NOMO-1 (cell line): ENCODE measurements at regions not wholly inside any gene's neighbourhood (a gene's known extent, or its start where the extent isn't known, plus 50 kb on each side); places are given as distances from the start of the nearest gene placed in this dataset.
A peak's percentile ranks its signal among the peaks of the same experiment; 100 is the strongest.

Source experiments
- DNase-seq, 2 experiments: peaks; one replicate each; lab custom pipeline; 2025; ENCODE audit not compliant: unreplicated experiment in 2 of 2; lab: John Stamatoyannopoulos, UW

DNA sequence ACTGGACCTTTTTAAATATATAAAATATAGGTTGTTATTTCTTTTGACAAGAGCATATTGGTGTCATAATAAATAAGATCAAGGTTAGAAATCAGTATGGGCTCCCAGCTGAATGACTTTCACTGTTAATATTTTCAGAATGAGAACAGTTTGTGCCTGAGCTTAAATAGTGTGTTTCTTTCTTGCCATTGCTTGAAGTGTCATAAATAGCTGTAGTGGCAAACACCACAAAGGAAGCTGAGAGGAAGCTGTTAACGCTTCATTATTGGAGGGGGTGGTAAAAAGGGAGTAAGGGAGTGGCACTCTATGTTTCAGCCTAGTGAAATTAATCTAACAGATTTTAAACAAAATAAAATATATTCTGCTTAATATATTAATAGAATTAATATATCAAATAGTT, 1089.8 kb upstream of the NCAM2 start:
- DNase-seq = no peak

DNA sequence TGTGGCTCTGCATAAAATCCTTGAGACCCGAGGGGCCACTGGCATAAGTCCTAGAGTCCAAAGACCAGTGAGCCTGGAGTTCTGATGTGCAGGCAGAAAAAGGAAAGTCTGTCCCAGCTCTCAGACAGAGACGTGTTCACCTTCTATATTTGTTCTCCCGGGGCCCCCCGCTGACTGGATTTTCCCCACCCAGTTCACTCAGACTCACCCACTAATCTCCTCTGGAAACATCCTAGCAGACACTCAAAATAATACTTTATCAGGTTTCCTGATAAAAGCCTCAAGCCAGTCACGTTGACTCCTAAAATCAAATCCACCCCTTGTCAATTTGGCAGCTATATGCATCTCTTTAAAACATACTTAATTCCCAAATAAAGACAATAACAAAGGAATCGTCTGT, 1084.2 kb upstream of the NCAM2 start:
- no peak for DNase-seq

DNA sequence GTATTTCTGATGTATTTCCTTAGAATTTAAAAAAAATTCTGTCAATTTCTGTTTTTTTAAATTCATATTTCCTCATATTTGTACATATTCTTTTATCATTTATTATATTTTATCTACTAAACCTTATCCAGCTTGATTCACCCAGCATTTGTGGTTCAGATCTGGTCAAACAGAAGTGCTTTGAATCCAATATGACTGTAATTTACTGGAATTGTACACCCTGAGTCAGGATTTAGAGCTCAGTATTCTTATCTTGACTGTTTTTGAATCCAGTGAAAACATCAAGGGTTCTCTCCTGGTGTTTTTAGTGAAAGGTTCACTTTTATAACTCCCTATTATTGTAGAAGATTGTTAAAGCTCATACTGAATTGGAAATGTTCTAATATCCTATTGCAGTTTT, 1077.0 kb upstream of the NCAM2 start:
- DNase-seq = no peak

DNA sequence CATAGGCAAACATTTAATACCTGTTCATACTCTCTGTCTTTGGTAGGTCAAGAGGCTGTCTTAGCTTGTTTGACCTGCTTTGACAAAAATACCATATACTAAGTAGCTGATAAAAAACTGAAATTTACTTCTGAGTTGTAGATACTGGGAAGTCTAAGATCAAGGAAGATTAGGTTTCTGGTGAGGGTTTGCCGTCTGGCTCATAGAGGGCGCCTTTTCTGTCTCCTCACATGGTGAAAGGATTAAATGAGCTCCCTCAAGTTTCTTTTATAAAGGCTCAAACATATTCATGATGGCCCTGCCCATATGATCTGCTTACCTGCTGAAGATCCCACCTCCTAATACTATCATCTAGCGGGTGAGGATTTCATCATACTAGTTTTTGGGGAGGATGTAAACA, 1076.1 kb upstream of the NCAM2 start:
- no peak for DNase-seq

DNA sequence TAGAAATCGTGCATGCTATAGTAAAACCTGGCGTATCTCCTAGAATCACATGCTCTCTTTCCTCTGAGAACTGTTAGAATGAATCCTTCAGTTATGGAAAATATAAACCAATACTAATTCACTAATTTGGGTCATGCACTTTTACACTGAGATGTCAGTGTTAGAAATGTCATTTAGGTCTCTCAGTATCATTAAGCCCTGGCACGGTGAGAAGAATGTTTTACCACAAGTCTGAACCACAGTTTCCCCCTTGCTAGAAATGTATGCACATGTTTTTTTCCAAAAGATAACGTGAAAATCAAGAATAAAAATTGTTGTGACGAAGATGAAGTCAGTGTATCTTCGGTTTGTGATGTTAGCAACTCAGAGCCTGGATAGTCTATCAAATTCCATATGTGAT, 1062.7 kb upstream of the NCAM2 start:
- DNase-seq = no peak

DNA sequence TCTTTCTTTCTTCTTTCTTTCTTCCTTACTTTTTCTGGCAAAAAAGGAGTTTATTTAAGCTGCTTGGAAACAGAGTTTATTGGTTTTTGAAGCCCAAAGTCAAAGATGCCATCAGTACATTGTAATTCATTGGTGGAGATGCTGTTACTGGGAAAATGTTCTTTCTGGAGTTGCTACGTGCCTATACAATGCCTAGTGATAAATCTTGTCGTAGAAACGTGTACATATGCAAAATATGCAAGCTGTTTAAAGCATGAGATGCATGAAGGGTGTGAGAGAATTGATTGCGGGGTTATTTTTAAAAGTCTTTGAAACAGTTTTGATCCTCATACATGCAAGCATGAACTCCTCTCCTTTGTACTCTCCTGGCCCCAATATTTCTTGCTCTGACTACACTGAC, 1060.6 kb upstream of the NCAM2 start:
- DNase-seq = no peak

DNA sequence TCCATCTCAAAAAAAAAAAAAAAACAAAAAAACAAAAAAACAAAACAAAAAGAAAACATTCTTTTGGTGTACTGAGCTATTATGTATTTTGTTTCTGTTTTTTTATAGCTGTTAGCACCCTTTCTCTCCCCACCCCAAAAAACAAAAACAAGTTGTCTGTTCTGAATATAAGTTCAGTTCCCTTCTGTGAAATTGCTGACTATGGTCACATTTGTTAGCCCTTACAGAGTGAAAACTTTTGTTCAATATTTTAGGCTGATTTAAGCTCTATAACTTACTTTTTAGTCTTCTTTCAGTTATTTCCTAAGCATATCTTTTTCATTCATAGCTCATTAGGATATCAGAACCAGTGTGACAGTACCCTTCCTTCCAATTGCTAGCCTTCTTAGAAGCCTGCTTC, 1056.6 kb upstream of the NCAM2 start:
- no peak for DNase-seq

DNA sequence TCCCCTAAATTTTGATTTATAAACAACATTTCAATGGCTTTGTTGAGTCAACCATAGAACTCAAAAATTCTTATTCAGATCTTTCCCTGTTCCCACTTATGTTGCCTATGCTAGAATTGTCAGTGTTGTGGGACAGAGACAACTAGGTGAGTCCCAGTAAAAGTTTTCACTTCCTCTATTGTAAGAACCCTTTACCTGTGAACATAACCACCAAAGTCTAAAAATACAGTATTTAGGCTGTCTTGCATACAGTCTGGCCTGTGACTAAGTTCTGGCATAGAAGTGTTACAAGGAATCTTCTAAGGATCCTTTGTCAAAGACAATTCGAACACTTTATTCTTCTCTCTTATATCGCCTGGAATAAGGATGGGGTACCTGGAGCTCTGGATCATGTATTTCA, 1047.9 kb upstream of the NCAM2 start:
- DNase-seq = no peak

DNA sequence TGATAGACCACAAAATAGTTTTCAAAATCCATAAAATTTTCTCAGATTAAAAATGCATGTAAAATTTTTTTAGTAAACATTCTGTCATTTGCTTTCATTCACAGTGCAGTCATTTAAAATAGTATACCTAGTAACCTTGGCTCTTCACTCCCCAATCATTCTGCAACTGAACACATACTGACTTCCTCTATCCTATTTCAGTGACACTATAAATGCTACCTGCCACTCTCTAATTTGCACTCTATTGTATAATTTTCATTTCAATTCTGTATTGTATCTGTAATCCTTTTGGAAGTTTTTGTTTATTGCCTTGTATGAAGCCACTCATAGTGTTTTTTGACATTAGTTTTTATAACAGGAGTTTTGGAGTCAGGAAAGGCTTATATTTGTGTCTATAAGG, 1029.1 kb upstream of the NCAM2 start:
- no peak for DNase-seq

DNA sequence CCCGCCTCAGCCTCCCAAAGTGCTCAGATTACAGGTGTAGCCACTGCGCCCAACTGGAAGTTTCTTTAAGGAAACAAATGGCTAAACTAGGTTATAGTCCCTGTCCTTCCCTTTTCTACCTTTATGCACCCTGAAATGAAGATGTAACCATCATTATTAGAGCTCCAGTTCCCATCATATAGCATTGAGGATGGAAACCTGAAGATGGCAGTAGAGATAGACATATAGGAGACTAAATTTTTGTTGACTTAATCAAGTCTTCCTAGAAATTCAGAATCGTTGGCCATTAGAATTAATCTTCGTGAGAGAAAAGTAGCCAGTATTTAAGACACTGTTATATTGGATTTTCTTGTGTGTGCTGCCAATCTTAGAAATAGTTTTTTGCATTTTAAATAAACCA, 1016.3 kb upstream of the NCAM2 start:
- no peak for DNase-seq

DNA sequence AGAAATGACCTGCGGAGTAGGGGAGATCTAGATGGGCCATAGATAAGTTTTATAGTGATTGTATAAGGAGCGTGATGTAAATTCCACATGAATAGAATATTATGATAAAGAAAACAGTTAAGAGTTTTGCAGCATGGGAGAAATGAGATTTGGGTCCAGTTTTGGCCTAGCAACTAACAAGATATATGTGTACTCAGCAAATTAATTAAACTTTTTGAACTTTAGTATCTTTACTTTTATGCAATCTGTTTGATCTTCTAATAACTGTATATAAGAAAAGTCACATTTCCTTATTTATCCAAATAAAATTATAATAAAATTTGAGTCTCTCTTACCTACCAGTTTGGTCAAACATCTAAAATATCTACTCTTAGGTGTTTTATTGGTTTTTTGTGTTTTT, 1011.8 kb upstream of the NCAM2 start:
- no peak for DNase-seq

DNA sequence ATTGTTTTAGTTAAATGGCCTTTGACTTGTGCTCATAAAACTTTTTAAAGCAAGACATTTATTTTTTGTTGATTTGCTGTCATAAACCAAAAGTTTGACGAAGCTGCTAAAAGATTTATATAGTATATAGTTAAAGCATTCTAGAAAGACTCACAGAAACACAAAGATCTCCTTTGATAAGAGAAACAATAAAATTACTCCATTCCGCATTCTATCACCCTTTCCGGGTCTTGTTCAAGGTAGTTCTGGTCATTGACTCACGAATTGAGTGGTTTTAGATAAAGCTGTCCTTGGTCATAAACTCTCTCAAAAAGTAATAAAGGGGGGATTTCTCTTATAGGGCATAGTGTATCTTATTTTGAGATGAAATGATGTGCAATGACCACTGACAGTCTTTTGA, 1010.5 kb upstream of the NCAM2 start:
- no peak for DNase-seq

DNA sequence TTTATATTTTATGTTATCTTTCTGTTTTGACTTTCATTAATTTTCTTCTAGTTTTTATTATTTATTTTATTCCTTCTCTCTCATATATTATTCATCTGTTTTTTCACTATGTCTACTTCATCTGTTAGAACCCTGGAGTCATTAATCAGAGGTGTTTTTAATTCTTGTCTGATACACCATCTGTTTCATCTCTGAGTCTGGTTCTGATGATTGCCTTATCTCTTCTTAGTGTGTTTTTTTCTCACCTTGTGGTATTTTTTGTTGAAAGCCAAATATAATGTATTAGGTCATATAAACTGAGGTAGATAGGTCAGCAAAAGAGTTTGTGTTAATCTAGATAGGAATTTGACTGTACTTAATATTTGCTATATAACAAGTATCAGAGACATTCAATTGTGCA, 1005.7 kb upstream of the NCAM2 start:
- no peak for DNase-seq

DNA sequence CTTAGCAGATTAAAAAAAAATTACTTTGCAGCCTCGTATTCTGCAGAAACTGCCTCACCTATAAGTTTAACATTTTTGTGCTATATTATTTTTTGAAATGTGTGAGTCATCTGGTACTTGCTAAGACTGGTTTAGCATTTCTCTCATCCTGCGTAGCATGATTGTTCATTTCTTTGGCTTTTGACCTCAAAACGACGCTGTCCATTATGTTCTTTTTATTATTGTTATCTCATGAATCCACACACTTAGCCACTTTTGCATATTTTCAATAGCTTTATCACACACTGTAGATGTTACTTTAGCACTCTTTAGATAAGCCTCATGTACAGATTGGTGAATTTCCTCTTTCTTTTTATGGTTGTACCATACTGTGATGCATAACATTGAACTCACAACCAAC, 1004.9 kb upstream of the NCAM2 start:
- no peak for DNase-seq

DNA sequence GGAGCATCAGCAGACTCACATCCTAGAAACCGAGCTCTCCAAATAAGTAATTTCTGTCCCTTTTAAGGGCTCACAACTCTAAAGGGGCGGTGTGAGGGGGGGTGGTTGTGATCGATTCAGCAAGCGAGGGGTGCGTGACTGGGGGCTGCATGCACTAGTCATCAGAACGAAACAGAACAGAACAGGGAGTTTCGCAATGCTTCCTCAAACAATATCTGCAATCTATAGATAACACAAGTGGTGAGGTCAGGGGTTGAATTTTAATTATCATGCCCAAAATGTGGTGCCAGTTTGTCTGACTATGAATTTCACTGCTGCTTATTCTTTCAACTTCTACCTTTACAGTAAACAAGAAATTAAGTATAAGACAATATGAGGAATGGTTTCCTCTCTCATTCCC, 1003.0 kb upstream of the NCAM2 start:
- no peak for DNase-seq

DNA sequence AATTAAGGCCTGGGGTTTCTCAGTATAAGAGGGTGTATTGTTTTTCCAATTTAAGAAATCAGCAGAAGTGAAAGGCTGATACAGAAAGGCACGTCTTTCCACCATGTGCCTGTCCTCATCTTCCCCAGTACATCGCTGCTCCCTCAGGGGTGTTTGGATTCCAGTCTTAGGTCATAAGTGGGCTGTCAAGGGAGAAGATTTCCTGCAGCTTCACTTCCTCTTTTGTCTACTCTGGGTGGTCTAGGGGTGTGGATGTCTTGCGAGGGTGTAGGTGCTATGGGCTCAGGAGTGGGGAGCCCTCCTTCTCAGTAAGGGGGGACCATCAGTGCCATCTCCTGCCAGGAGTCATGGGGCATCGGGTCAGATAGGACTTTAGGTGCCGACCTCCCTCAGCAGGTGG, 999.8 kb upstream of the NCAM2 start:
- DNase-seq = no peak

DNA sequence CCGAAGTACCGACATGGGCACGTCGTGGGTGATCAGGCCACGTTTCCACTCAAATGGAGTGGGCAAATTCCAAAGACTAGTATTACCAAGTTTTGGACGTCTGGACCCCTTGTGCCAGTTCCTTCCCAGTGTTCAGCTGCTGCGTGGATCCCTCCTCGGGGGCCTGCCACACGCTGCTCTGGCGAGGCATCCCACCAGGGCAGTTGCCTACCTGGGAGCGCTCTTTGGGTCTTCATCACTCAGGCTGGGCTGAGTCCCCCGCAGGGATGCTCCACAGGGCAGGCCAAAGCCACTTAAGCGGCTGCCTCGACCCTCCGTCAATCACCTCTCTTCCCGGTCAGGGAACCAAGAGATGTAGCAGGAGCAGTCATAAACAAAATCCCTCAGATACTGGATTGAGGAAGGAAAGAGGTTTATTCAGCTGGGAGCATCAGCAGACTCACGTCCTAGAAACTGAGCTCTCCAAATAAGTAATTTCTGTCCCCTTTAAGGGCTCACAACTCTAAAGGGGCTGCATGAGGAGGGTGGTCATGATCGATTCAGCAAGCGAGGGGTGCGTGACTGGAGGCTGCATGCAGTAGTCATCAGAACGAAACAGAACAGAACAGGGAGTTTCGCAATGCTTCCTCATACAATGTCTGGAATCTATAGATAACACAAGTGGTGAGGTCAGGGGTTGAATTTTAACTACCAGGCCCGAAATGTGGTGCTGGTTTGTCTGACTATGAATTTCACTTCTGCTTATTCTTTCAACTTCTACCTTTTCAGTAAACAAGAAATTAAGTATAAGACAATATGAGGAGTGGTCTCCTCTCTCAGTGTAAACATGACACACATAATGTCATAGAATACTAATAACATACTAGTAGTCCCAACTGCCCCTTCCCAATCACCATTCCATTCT, 998.6 kb upstream of the NCAM2 start:
- DNase-seq = peak; percentile 35 to 87

DNA sequence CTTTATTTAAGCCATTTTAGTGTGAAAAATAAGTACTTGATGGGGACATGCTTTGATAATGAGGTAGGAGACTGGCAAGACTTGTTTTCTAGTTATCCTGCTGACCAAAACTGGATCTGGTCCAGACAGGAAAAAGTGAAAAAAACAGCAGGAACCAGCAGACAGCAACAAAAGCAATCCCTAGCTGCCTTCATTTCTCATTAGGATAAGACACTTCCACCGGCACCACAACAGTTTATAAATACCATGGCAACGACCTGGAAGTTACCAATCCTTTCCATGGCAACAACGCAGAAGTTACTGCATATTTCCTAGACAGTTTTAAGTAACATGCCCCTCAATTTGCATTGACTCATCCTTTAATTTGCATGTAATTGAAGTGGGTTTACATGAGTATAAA, 993.8 kb upstream of the NCAM2 start:
- no peak for DNase-seq

DNA sequence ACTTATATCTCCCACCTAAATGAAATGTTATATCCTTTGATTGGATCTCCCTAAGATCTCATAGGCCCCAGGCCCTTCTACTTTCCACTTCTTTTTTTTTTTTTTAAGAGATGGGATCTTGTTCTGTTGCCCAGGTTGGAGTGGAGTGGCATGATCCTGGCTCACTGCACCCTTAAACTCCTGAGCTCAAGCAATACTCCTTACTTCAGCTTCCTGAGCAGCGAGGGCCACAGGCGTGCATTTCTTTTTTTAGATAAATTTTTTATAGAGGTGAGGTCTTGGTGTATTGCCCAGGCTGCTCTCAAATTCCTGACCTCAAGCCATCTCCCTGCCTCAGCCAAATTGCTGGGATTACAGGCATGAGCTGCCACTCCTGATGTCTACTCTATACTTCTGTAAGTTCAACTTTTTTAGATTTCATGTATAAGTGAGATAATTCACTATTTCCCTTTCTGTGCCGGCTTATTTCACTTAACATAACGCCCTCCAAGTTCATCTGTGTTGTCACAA, 987.5 kb upstream of the NCAM2 start:
- no peak for DNase-seq

DNA sequence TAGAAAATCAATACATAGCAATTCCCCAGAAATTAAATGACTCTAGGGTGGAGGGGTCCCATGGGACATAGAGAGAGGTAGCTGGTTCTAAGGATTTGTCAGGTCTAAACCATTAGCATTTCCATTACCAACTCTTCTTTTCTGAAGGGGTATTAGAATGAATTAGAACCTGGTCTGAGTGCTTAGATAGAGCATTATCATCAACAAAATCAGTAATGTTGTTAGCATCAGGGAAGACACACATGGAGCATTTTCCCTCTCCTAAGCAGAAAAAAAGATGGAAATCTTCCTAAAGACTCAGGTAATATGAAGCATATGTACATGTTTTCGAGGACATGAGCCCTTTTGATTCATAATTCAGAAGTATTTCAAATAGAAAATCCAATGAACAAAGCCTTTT, 984.4 kb upstream of the NCAM2 start:
- no peak for DNase-seq

DNA sequence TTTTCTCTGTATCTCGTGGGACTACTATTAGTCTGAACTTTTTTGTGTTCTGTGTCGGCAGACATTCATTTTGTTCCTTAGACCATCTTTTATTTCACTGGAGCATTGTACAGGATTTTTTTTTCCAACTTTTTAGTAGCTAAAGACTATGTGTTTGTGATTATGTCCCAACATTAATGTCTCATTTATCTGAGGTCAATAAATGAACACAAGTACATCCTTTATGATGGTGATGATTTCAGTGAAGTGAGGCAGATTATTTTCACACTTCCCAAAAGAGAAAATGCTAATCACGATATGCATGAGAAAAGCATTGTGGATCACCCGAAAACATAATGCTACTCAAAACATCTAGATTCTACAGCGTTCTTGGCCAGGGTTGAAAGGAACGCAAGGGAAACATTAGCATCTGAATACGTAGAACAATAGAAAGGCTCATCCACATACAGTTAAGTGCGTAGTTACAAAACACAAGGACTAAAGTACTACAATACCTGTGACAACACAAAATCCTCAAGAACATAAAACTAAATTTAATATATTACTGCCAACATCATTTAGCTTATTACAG, 981.7 kb upstream of the NCAM2 start:
- no peak for DNase-seq

DNA sequence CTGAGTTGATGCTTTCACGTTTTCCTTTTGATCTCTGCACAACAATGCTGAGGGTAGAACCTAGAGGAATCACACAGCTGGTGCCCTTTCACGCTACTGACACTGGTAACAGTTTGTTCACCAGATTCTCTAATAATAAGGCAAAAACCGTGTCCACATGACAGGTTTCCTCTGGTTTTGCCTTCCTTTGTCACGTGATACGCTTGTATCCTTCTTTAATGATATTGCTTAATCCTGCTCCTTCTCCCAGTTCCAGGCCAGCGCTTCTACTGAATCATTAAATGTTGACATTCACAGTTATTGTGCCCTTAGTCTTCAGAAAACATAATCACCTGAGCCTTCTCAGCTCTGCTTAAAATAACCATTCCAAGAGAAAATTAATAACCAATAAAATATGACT, 978.2 kb upstream of the NCAM2 start:
- DNase-seq = no peak
